GM12878 (cell line): ENCODE measurements at regions not wholly inside any gene's neighbourhood (a gene's known extent, or its start where the extent isn't known, plus 50 kb on each side); places are given as distances from the start of the nearest gene placed in this dataset.

Experiments used
- RUNX3 ChIP-seq: IDR thresholded peaks from 2 replicates; pipeline ENCODE4 v1.6.1; 2012; ENCODE audit warnings: low read length, inconsistent platforms
- TF ChIP-seq, protein P1 (sequence below), 3 experiments: IDR thresholded peaks in 2 of 3; conservative IDR thresholded peaks in 1 of 3; 2 replicates each; pipeline ENCODE4 v1.5.1; 2011; ENCODE audit warnings: low read depth in 3 of 3, low read length in 3 of 3, mild to moderate bottlenecking in 3 of 3, control low read depth in 2 of 3, moderate library complexity in 2 of 3, inconsistent platforms in 1 of 3, mixed read lengths in 1 of 3; ENCODE audit not compliant: control insufficient read depth in 2 of 3, insufficient read depth in 1 of 3; ENCODE audit errors: extremely low read depth in 1 of 3

DNA sequence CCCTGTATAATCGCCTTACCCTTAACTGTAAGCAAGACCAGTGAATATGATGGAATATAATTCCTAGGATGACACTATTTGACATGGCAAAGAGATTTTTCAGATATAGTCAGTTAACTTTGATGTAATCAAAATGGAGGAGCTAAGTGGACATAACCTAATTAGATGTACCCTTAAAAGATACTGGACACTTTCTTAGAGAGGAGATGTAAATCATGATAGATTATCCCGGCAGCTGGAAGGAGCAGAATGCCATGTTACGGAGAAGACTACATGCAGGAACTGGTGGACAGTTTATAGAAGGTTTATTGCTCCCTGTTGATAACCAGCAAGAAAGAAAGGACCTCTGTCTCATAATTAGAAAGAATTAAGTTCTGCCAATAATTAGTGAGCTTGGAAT lies 1142.9 kb downstream of the SI start:
- no peak for TF ChIP-seq RUNX3
- TF ChIP-seq, protein P1, sequence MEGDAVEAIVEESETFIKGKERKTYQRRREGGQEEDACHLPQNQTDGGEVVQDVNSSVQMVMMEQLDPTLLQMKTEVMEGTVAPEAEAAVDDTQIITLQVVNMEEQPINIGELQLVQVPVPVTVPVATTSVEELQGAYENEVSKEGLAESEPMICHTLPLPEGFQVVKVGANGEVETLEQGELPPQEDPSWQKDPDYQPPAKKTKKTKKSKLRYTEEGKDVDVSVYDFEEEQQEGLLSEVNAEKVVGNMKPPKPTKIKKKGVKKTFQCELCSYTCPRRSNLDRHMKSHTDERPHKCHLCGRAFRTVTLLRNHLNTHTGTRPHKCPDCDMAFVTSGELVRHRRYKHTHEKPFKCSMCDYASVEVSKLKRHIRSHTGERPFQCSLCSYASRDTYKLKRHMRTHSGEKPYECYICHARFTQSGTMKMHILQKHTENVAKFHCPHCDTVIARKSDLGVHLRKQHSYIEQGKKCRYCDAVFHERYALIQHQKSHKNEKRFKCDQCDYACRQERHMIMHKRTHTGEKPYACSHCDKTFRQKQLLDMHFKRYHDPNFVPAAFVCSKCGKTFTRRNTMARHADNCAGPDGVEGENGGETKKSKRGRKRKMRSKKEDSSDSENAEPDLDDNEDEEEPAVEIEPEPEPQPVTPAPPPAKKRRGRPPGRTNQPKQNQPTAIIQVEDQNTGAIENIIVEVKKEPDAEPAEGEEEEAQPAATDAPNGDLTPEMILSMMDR (IDR thresholded peaks at IDR 0.05 in 2 of 3, conservative IDR thresholded peaks at IDR 0.05 in 1 of 3; ENCODE audit: control insufficient read depth in 2 of 3, extremely low read depth in 1 of 3, insufficient read depth in 1 of 3, low read depth in 3 of 3, low read length in 3 of 3) = no peak
